GM19025 (cell line): ENCODE measurements at regions not wholly inside any gene's neighbourhood (a gene's known extent, or its start where the extent isn't known, plus 50 kb on each side); places are given as distances from the start of the nearest gene placed in this dataset.

Source experiments
- ATAC-seq: cut with Tn5 transposase; IDR thresholded peaks from one replicate; pipeline ENCODE4 v1.9.1; 2021; ENCODE audit warnings: mild to moderate bottlenecking, low read depth, moderate library complexity; ENCODE audit not compliant: unreplicated experiment

DNA sequence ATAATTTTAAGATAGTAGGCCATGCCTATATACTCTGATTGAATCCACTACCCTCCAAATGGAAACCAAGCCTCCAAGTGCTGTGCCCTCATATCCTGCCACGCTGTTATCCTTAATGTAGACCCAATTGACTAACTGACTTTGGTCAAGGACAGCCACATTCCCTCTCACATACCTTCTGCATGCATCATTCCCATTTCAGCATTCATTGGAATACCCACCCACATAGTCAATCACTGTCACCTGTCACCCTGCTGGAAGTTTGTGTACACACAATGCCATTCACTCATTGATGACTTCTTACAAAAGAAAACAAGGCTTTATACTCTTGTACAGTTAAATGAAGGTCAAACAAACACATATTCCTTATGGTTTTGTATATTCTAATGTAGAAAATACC lies 221.1 kb upstream of the PBX1 start:
- ATAC-seq: no peak

GRCh38 chr1:164343189-164343588 lies 215.8 kb upstream of the PBX1 start:
- ATAC-seq: no peak

DNA sequence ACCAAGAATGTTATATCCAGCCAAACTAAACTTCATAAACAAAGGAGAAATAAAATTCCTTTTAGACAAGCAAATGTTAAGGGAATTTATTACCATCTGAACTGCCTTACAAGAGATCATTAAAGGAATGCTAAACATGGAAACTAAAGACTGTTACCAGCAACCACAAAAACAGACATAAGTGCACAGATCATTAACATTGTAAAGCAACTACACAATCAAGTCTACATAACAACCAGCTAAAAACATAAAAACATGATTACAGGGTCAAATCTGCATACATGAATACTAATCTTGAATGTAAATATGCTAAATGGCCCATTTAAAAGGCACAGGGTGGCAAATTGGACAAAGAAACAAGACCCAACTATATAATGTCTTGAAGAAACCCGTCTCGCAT lies 211.0 kb upstream of the PBX1 start:
- no peak for ATAC-seq

- ATAC-seq: no peak
Observed at GRCh38 chr1:164356511-164356910, 202.5 kb upstream of the PBX1 start.

GRCh38 chr1:164360265-164360664 lies 198.7 kb upstream of the PBX1 start:
- ATAC-seq: no peak

DNA sequence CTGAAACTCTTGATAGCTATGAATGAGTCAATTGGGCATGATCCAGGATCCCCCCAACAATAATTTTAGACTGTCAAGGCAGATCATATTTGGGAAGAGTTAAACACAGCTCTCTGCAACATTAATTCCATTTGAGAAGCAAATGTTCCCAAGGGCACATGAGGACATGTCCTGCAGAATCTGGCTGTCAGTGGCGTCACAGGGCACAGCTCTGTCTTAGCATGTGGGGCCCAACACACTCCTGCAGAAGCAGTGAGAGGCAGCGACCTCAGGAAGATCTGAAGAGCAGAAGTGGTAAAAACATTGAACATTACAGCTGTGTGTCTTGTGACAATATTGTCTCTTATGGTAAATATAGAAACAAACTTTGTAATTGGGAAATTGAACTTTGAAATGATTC lies 197.1 kb upstream of the PBX1 start:
- ATAC-seq: no peak

- ATAC-seq: no peak
Observed at GRCh38 chr1:164363980-164364379, 195.0 kb upstream of the PBX1 start.

- ATAC-seq: no peak
Observed at GRCh38 chr1:164366014-164366413, 193.0 kb upstream of the PBX1 start.

DNA sequence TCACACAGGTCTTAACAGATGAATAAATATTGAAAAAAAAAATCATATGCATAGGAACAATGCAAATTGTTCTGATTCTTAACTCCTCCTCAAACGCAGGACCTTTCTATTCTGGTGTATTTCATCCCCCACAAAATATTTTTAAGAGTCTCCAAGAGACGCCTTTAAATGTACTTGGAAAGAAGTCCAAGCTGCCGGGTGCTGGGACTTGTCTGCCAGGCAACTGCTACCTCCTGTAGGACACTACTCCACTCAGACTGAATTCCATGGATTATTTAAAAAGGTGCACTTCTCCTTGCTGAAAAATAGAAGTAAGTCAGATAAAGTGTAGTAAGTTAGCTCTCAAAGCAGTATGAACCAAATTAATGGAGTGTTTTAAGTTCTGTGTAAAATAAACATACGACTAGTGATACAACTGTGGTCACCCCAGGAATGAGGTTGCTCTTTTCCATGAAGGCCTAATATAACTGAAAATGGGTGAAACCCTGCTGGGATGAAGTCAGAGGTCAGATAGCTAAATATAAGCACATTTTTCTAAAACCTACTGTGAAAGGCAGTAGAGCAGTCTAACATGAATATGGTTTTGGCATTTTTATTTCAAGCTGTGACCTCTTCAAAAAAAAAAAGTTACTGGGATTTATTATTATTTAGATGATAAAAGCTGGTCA lies 189.2 kb upstream of the PBX1 start:
- ATAC-seq: no peak

GRCh38 chr1:164380893-164381292 lies 178.1 kb upstream of the PBX1 start:
- no peak for ATAC-seq

- no peak for ATAC-seq
Observed at GRCh38 chr1:164382384-164382783, 176.6 kb upstream of the PBX1 start.

- ATAC-seq: no peak
Observed at GRCh38 chr1:164384262-164384661, 174.7 kb upstream of the PBX1 start.

DNA sequence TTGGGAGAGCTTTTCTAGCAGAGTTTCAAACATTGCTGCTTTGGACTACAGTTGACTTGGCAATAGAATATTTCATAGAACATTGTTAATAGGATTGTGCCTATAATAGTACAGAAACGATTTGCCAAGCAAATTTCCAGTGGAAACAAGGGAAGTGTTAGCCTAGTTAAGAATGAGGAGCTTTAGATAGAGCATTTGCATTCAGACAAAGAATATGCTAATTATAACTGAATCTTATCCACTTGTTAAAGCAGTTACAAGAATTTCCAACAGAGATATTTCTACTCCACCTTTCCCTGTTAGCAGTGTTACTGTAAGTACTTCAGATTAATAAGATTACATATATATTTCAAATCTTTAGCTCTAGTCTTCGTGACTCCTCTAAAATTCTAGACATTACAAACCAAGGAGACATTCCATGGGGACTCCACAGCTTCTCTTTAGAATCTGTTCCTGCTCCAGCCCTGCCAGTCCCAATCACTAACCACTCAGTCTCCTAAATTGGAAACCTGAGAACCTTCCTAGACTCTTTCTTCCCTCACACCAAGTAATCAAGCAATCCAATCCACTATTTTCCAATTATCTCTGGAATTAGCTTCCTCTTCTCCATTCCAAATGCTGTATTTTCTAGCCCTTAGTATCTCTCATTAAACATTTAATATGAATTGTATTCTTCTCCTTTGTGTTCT lies 141.8 kb upstream of the PBX1 start:
- no peak for ATAC-seq

GRCh38 chr1:164423136-164423535 lies 135.8 kb upstream of the PBX1 start:
- no peak for ATAC-seq

- no peak for ATAC-seq
Observed at GRCh38 chr1:164433141-164433817, 125.7 kb upstream of the PBX1 start.

DNA sequence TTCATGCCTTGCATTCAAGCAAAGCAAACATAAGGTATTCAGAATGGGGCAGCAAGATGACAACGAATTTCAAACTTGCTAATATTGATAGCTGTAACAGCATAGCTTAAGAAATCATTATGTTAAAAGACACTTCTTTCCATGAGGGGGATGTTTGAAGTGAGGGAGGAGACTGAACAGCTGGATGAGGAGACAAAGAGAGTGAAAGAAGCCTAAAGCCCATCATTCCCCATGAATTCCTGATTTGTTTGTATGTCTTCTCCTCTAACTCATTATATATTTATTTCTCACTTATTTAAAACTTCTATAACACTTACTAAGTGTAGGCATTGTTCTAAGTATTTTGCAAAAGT lies 125.2 kb upstream of the PBX1 start:
- ATAC-seq: no peak

DNA sequence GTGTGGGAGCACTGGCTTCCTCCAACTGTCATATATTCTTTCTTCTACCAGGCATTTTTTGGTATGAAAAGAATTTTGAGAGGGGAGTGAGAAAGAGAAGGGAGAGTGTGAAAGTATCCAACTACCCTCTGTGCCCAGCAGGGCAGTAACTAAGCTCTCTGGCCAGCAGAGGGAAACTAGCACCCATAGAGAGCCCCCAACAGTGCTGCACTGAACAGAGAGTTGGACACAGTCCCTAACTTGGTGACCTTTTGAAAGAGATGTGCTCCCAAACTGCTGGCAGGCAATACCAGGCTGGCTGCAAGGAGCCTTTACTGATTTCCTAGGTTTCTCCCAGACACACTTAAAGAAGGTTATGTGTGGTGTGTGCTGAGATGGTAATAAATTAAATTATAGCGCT lies 118.8 kb upstream of the PBX1 start:
- ATAC-seq: no peak

GRCh38 chr1:164443166-164443565 lies 115.8 kb upstream of the PBX1 start:
- no peak for ATAC-seq

- no peak for ATAC-seq
Observed at GRCh38 chr1:164443836-164444235, 115.1 kb upstream of the PBX1 start.

- no peak for ATAC-seq
Observed at GRCh38 chr1:164446020-164446419, 113.0 kb upstream of the PBX1 start.

DNA sequence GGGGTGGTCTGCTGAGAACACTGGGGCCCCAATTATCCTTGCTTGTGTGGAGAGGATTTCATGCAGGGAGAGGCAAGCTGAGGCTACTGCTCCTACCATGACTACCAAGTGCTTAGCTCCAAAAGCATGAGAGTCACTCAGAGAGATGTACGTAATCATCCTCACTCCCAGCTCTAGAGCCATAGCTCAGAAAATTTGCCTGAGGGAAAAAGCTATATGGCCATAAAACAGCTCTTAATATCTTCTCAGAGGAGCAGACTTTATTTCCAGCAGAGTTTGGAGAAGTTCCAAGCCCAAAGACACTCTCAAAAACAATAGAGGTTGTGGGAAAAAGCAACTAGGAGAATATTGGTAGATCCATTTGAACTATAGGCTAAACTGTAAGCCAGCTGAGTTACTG lies 106.4 kb upstream of the PBX1 start:
- no peak for ATAC-seq

GRCh38 chr1:164456272-164456671 lies 102.7 kb upstream of the PBX1 start:
- ATAC-seq: no peak
